Right renal cortex interstitium (tissue), 3 donors: ENCODE measurements at regions not wholly inside any gene's neighbourhood (a gene's known extent, or its start where the extent isn't known, plus 50 kb on each side); places are given as distances from the start of the nearest gene placed in this dataset.
"Not testable (repeated sequence)": the region's sequence is repeated elsewhere in the genome, so short reads cannot be mapped to it uniquely, and the experiment has no call there.

ENCODE experiments used
- DNase-seq, 3 donors: peaks; one replicate each; pipeline ENCODE4 v3.0.0-alpha.2; 2013; ENCODE audit warnings: low read depth in 3 of 3, low spot score in 2 of 3

GRCh38 chr3:178086144-178086825, 450.0 kb upstream of the KCNMB2 start:
- DNase-seq: no peak

- no peak for DNase-seq
Measured at GRCh38 chr3:178087376-178087775, 448.9 kb upstream of the KCNMB2 start.

- no peak for DNase-seq
Measured at GRCh38 chr3:178088963-178089362, 447.3 kb upstream of the KCNMB2 start.

GRCh38 chr3:178090899-178091298, 445.3 kb upstream of the KCNMB2 start:
- no peak for DNase-seq

DNA sequence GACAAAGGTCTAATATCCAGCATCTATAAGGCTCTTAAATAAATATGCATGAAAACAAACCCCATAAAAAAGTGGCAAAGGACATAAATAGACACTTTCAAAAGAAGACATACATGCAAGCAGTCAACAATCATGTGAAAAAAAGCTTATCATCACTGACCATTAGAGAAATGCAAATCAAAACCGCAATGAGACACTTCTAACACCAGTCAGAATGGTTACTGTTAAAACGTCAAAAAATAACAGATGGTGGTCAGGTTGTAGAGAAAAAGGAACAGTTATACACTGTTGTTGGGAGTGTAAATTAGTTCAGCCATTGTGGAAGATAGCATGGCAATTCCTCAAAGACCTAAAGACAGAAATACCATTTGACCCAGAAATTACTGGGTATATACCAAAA, 440.7 kb upstream of the KCNMB2 start:
- no peak for DNase-seq

- DNase-seq: no peak
Measured at GRCh38 chr3:178096955-178097354, 439.3 kb upstream of the KCNMB2 start.

DNA sequence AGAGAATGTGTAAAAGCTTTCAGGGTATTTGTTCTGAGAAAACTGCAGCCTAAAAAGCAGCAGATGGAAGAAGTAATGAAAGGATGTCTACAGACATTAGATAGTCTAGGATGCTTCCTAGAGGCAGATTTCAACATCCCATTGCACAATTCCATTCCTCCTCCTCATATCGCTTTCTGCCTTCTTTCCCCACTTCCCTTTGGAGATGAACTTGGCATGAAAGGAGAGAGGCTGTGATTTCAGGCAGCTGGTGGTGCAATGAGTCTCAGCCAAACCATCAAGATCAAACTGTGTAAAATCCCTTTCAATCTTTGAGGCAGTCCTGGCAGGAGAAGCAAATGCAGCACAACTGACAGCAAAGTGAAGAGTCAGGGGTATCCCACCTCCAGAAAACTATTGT, 438.7 kb upstream of the KCNMB2 start:
- no peak for DNase-seq

DNA sequence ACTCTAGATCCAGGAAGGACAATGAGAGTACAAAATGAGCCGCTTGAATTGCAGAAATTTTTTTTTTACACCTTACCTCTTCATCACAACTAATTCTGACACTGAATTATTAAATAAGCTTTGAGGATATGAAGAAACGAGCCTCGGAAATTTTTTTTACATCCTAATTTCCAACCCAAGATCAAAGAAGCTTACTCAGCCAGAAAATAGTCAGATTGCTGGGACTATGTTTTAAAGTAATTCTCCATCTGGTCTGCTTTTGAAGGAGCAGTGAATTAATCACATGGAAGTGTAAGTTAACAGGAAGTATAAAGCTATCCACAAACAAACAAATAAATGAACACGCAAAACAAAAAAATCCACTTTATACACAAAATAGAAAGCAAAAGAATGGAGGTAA, 437.0 kb upstream of the KCNMB2 start:
- no peak for DNase-seq

GRCh38 chr3:178099862-178100261, 436.4 kb upstream of the KCNMB2 start:
- no peak for DNase-seq

GRCh38 chr3:178100908-178101307, 435.3 kb upstream of the KCNMB2 start:
- DNase-seq: no peak

GRCh38 chr3:178103140-178103539, 433.1 kb upstream of the KCNMB2 start:
- no peak for DNase-seq

DNA sequence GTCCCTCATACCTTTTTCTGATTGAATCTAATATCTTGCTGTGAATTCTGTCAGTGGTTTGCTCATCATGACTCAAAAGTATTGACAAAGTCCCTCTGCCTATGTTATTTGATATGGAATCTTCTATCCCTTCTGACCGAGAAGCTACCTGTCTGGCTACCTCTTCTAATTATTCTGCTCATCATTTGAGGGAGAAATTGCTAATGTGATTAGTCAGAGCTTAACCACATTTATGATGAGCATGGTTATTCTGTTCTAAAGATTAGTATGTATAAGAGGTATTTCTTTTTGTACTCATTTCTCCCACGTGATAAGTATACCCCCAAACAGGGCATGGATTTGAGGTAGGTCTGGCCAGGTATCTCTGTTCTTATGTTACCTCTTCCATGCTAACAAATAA, 428.4 kb upstream of the KCNMB2 start:
- no peak for DNase-seq

DNA sequence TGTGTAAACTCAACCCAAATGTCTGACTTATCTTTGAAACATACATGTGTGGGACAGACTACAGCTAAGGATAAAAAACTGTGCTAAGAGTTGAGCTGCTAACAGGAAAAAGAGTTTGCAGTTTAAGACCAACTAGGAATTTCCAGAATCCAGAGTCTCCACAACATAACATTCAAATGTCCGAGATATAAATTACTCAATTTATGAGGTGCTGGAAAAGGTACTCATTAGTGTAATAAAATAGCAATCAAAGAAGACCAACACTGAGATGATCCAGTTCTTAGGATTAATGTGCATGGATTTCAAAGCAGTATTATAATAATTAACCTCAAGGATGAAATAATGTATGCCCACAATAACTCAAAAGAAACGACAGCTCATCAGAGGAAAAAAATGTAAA, 426.5 kb upstream of the KCNMB2 start:
- DNase-seq: no peak

- no peak for DNase-seq
Measured at GRCh38 chr3:178112134-178112533, 424.1 kb upstream of the KCNMB2 start.

- not testable (repeated sequence) for DNase-seq
Measured at GRCh38 chr3:178112552-178112951, 423.7 kb upstream of the KCNMB2 start.

DNA sequence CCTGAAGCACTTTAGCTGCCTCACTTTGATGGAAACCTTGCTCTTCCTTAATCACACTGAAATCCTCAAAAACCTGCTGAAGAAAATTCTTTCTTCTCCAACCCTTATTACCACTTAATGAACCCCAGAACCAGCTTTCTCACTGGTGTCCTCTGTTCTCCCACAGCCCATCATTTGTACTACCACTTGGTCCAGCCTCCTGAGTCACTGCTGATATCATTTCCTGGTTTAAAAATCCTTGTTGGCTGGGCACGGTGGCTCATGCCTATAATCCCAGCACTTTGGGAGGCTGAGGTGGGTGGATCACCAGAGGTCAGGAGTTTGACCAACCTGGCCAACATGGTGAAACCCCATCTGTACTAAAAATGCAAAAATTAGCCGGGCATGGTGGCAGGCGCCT, 418.6 kb upstream of the KCNMB2 start:
- no peak for DNase-seq

DNA sequence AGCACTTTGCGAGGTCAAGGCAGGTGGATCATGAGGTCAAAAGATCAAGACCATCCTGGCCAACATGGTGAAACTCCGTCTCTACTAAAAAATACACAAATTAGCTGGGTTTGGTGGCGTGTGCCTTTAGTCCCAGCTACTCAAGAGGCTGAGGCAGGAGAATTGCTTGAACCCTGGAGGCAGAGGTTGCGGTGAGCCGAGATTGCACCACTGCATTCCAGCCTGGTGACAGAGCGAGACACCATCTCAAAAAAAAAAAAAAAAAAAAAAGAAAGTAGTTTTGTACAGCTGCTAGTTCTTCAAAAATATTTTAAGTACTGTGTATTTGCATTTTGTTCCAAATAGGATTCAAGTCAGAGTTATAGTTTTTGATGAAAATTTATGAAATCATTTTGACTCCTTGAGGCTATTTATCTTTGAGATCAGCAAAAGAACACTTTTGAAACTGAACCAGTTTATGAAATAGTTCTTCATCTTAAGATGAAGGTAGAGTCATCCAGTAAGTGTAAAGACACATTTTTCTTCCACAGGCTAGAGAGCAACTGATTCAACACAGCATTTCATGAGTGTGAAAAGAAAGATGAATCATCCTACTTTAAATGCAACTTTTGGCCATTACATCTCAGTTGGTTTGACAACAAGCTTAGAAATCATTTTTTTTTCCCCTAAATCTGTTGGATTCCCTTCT, 416.5 kb upstream of the KCNMB2 start:
- not testable (repeated sequence) for DNase-seq

GRCh38 chr3:178120367-178120766, 415.9 kb upstream of the KCNMB2 start:
- DNase-seq: no peak

DNA sequence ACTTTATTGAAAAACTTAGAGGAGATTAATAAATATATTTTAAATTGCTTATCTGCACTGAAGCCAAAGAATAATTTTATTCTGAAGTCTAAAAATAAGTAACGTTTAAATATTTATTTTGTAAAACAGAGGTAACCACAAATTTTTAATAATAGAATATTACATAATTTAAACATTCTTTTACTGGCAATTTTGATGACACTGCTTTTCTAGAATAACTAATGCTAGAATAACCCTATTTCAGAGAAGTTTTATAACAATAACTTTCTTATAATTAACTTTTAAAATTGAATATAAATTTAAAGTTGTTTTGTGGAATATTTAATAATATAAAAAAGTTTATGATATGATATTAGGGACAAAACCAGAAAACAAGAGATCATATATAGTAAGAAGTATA, 409.6 kb upstream of the KCNMB2 start:
- DNase-seq: no peak

DNA sequence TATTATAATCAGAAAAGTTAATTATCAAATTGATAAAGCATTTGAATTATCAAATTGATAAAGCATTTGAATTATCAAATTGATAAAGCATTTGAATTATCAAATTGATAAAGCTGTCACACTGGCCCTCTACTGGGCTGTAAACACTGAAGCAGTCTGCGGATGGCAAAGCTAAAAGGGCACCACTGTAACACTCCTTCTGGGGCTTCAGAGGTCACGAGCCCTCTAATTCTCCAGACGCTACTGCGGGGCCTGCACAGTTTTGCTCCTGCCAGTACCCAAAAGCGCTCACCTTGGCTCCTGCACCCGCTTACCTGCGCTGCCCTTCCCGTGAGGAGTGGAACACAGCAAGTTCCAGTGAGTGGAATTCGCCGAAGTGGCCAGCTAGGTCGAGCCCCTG, 409.0 kb upstream of the KCNMB2 start:
- DNase-seq: no peak

- DNase-seq: no peak
Measured at GRCh38 chr3:178129109-178129508, 407.1 kb upstream of the KCNMB2 start.

DNA sequence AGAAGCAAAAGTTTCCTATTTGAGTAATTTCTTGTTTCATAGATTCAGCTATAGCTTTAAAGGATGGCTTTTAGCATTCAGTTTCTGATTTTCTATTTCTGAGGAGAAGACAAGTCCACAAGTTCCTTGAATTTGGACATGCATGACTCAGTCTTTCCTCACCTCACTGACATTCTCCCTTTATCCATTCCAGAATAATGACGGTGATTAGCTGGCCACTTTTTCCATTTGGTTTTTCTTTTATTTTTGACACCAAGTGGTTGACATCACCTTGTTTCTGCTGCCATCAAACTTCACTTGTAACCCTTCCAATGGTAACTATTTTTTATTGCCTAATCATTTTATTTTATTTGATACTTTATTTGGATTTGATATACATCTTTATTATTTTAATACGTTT, 404.4 kb upstream of the KCNMB2 start:
- DNase-seq: no peak

GRCh38 chr3:178137206-178137605, 399.0 kb upstream of the KCNMB2 start:
- no peak for DNase-seq
